ENCODE measurements at regions not wholly inside any gene's neighbourhood (a gene's known extent, or its start where the extent isn't known, plus 50 kb on each side); places are given as distances from the start of the nearest gene placed in this dataset.

- Histone ChIP-seq H3K4me2 (ENCODE audit: insufficient read depth, low read length) (no peak overlapping the region), H3K4me1 (ENCODE audit: insufficient read depth, low read length) (no peaks in the 10 kb centered on the region), H3K9me3 (ENCODE audit: insufficient read depth, low read length, severe bottlenecking) (no peaks in the 10 kb centered on the region), H3K4me3 (ENCODE audit: low read depth in 1 of 2, low read length in 2 of 2) (no peak overlapping the region), H3K36me3 (ENCODE audit: insufficient read depth, low read length) (no peaks in the 10 kb centered on the region), H3K27ac (ENCODE audit: low read length) (no peak overlapping the region), H3K79me2 (ENCODE audit: insufficient read depth, low read length) (no peaks in the 10 kb centered on the region), H3K9ac (ENCODE audit: low read depth, low read length) (no peak overlapping the region), H4K20me1 (ENCODE audit: insufficient read depth, low read length) (no peaks in the 10 kb centered on the region), H2AFZ (ENCODE audit: low read depth, low read length) (no peak overlapping the region), H3K27me3 (ENCODE audit: insufficient read depth, low read length, poor library complexity) (no peaks in the 10 kb centered on the region)
- DNase-seq (no peak), ATAC-seq (ENCODE audit: insufficient read depth, low read depth) (no peak)
- no peak for TF ChIP-seq CTCF (IDR thresholded peaks at IDR 0.05; ENCODE audit: borderline replicate concordance, extremely low read depth, low read length, poor library complexity, severe bottlenecking)
- no peak for TF ChIP-seq EZH2 (IDR thresholded peaks at IDR 0.05; ENCODE audit: borderline replicate concordance, low read depth, low read length, severe bottlenecking)
These were observed 72.1 kb upstream of the MAP4K4 start for GRCh38 chr2:101625387-101625786.

GRCh38 chr2:101624706-101625332 is 72.7 kb upstream of the MAP4K4 start:
- no peaks in the 10 kb centered on the region for H3K4me1 ChIP-seq (ENCODE audit: insufficient read depth, low read length)
- no peak overlapping the region for H3K4me2 ChIP-seq (ENCODE audit: insufficient read depth, low read length)
- no peaks in the 10 kb centered on the region for H3K36me3 ChIP-seq (ENCODE audit: insufficient read depth, low read length)
- ATAC-seq (ENCODE audit: insufficient read depth, low read depth), result no peak
- no peak for TF ChIP-seq CTCF (IDR thresholded peaks at IDR 0.05; ENCODE audit: borderline replicate concordance, extremely low read depth, low read length, poor library complexity, severe bottlenecking)
- no peak for TF ChIP-seq EZH2 (IDR thresholded peaks at IDR 0.05; ENCODE audit: borderline replicate concordance, low read depth, low read length, severe bottlenecking)
- no peaks in the 10 kb centered on the region for H3K9me3 ChIP-seq (ENCODE audit: insufficient read depth, low read length, severe bottlenecking)
- H3K9ac ChIP-seq (ENCODE audit: low read depth, low read length), result no peak overlapping the region
- H3K27me3 ChIP-seq (ENCODE audit: insufficient read depth, low read length, poor library complexity), result no peaks in the 10 kb centered on the region
- no peaks in the 10 kb centered on the region for H3K79me2 ChIP-seq (ENCODE audit: insufficient read depth, low read length)
- DNase-seq, result no peak
- H3K27ac ChIP-seq (ENCODE audit: low read length), result no peak overlapping the region
- no peak overlapping the region for H2AFZ ChIP-seq (ENCODE audit: low read depth, low read length)
- no peak overlapping the region for H3K4me3 ChIP-seq (ENCODE audit: low read depth in 1 of 2, low read length in 2 of 2)
- H4K20me1 ChIP-seq (ENCODE audit: insufficient read depth, low read length), result no peaks in the 10 kb centered on the region

- no peak for ATAC-seq (ENCODE audit: insufficient read depth, low read depth)
These were observed 74.4 kb upstream of the MAP4K4 start for GRCh38 chr2:101623031-101623521.

More at GRCh38 chr2:101623031-101623521, 74.4 kb upstream of the MAP4K4 start:
- Histone ChIP-seq H3K4me3 (ENCODE audit: low read depth in 1 of 2, low read length in 2 of 2) (no peak overlapping the region), H3K4me1 (ENCODE audit: insufficient read depth, low read length) (no peaks in the 10 kb centered on the region), H3K79me2 (ENCODE audit: insufficient read depth, low read length) (no peaks in the 10 kb centered on the region), H3K9me3 (ENCODE audit: insufficient read depth, low read length, severe bottlenecking) (no peaks in the 10 kb centered on the region), H3K4me2 (ENCODE audit: insufficient read depth, low read length) (no peak overlapping the region), H3K27ac (ENCODE audit: low read length) (no peak overlapping the region), H2AFZ (ENCODE audit: low read depth, low read length) (no peak overlapping the region), H3K27me3 (ENCODE audit: insufficient read depth, low read length, poor library complexity) (no peaks in the 10 kb centered on the region), H3K36me3 (ENCODE audit: insufficient read depth, low read length) (no peaks in the 10 kb centered on the region), H3K9ac (ENCODE audit: low read depth, low read length) (no peak overlapping the region), H4K20me1 (ENCODE audit: insufficient read depth, low read length) (no peaks in the 10 kb centered on the region)
- TF ChIP-seq CTCF (IDR thresholded peaks at IDR 0.05; ENCODE audit: borderline replicate concordance, extremely low read depth, low read length, poor library complexity, severe bottlenecking) (no peak), EZH2 (IDR thresholded peaks at IDR 0.05; ENCODE audit: borderline replicate concordance, low read depth, low read length, severe bottlenecking) (no peak)
- DNase-seq, result no peak
